Fibroblast of skin of back (primary cell): ENCODE measurements at regions not wholly inside any gene's neighbourhood (a gene's known extent, or its start where the extent isn't known, plus 50 kb on each side); places are given as distances from the start of the nearest gene placed in this dataset.

Experiments
- DNase-seq: peaks from one replicate; pipeline ENCODE4 v3.0.0-alpha.2; 2013

GRCh38 chr16:80071964-80072456 is 468.8 kb upstream of the DYNLRB2 start:
- no peak for DNase-seq

GRCh38 chr16:80066805-80067580 is 466.5 kb upstream of the MAF start:
- no peak for DNase-seq

DNA sequence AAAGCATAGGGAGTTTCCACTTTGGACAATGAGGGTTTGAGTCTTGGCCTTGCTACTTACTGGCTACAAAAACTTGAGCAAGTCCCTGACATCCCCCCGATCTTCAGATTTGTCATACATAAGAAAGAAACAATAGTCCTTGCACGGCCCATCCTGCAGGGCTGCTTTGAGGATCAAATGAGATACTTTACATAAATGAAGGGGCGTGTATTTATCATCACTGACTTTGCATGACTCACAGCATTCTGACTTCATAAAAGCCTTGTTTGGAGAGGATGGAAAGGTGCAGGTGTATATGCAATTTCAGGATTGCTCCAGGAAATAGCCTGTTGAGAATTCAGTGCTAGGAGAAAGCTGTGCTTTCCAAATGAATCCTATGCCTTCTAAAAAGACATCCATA is 465.0 kb upstream of the MAF start:
- DNase-seq = no peak

DNA sequence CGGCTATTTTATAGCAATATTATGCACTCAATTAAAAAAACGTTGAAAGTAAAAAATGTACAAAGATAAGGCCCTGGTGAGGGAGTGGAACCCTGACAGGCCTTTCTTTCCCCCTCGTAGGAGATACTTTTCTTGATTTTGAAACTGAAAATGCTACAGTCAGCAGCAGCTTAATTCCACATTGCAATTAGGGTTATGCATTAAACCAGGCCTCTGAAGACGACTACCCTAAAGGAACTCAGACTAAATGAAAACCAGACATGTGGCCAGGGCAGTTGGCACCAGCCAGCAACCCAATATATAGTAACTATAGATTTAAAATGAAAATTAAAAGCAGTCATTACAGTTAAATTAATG is 463.2 kb upstream of the MAF start:
- DNase-seq = no peak

- DNase-seq = peak; percentile 79
These were observed 462.6 kb upstream of the MAF start for GRCh38 chr16:80063031-80063712.

DNA sequence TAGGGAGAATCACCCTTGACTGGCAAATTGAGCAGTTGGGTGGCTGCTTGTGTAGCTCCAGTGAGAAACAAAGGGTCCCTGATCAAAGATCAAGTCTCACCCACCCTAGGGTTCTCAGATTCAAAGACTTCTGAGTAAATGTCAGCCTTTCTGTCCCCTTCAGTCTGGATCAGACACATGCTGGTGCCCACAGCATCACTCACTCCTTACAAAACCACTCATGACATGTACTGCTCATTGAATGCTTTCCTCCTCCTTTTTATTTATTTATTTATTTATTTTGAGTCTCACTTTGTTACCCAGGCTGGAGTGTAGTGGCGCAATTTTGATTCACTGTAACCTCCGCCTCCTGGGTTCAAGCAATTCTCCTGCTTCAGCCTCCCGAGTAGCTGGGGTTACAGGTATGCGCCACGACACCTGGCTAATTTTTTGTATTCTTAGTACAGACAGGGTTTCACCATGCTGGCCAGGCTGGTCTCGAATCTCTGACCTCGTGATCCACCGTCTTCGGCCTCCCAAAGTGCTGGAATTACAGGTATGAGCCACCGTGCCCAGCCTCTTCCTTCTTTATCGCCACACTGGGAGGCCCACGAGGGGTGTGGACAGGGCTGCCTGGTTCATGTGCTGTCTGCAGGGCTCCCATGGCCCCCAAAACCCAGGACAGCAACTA is 462.0 kb upstream of the MAF start:
- DNase-seq = no peak

DNA sequence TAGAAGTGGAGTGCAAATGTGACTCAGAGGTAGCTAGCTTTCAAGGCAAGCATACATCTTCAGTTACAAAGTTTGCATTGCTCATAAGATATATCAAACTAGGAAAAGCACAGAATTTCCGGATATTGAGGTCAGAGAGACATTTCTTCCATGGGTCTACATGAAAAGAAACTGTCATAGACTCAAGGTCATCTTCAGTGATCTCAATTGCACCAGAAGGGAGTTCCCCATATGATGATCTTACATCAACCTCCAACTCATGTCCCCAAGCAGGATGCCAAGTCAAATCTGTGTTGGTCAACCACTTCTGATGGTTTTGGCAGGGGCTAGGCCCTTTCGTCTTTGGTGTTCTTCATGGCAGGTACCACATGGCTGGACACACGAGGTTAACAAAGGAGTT is 459.9 kb upstream of the MAF start:
- no peak for DNase-seq

- no peak for DNase-seq
These were observed 459.3 kb upstream of the MAF start for GRCh38 chr16:80059836-80060235.

- DNase-seq = peak; percentile 11
These were observed 457.7 kb upstream of the MAF start for GRCh38 chr16:80058214-80058613.

GRCh38 chr16:80056324-80056723 is 455.8 kb upstream of the MAF start:
- peak; percentile 70 for DNase-seq

DNA sequence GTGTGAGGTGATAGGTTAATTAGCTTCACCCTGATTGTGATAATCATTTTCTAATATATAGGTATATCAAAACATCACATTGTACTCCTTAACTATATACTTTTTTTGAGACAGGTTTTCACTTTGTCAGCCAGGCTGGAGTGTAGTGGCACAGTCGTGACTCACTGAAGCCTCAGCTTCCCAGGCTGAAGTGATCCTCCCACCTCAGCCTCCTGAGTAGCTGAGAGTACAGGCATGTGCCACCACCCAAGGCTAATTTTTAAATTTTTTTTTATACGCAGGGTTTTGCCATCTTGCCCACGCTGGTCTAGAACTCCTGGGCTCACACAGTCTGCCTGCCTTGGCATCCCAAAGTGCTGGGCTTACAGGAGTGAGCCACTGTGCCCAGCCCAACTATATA is 455.3 kb upstream of the MAF start:
- no peak for DNase-seq

DNA sequence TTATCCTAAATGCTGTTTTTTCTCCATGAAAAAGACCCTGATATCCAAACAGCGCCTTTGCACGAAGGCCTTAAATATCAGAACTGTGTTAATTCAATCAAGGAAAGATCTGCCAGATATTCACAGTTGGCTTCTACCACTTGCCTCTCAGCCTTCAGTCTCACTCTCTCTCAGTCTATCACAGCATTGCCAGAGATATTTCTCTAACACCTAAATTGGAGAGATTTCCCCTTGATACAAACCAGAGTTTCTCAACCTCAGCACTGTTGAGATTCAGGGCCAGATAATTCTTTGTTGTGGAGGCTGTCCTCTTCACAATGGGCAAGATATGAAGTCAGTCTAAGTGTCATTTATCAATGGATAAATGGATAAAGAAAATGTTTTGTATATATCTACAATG is 454.1 kb upstream of the MAF start:
- no peak for DNase-seq

- no peak for DNase-seq
These were observed 450.5 kb upstream of the MAF start for GRCh38 chr16:80051040-80051439.

- no peak for DNase-seq
These were observed 447.7 kb upstream of the MAF start for GRCh38 chr16:80048250-80048649.

DNA sequence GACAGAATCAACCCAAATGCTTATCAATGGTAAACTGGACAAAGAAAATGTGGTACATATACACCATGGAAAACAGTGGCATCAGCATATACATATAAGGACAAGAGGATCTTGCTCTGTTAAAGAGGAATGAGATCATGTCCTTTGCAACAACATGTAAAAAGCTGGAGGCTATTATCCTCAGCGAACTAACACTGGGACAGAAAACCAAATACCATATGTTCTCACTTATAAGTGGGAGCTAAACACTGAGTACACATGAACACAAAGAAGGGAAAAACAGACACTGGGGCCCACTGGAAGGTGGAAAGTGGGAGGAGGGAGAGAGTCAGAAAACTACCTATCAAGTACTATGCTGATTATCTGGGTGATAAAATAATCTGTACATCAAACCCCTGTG is 447.3 kb upstream of the MAF start:
- DNase-seq = peak; percentile 61

DNA sequence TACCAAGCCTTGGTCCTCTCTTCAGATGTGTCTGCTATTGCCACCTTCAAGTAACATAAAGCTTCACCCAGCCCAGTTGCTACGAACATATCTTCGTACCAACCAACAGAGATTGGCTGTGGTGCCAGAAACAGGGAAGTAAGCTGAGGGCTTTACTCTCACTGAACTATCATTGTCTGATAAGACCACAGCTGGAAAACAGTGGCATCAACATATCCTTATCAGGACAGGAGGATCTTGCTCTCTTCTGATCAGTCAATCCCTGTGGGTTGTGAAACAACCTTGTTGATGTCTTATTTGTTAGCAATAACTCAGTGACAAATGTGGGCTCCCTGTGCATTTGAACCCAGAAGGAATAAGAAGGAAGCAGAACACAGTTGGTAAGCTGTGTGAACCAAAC is 446.3 kb upstream of the MAF start:
- no peak for DNase-seq

- DNase-seq = no peak
These were observed 445.7 kb upstream of the MAF start for GRCh38 chr16:80046261-80046660.

- no peak for DNase-seq
These were observed 445.3 kb upstream of the MAF start for GRCh38 chr16:80045861-80046260.

- DNase-seq = no peak
These were observed 440.9 kb upstream of the MAF start for GRCh38 chr16:80041410-80041809.

DNA sequence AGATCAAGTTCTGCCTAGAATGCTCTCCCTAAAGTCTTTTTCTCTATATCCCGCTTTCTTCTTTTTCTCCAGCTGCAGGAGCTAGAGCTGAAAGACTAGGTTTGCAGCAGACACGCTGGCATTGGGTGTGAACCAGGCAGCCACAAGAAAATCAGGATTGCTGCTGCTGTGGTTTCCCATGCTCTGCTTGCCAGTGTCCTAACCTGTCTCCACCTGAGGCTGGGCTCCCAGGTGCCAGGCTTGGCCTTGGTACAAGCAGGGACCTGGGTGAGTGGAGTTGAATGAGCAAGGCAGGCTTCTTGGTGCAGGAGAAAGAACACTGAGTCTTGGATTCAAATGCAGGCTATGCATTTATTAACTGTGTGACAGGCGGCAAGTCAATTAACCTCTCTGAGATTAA is 440.3 kb upstream of the MAF start:
- DNase-seq = no peak

GRCh38 chr16:80040413-80040812 is 439.9 kb upstream of the MAF start:
- DNase-seq = no peak

DNA sequence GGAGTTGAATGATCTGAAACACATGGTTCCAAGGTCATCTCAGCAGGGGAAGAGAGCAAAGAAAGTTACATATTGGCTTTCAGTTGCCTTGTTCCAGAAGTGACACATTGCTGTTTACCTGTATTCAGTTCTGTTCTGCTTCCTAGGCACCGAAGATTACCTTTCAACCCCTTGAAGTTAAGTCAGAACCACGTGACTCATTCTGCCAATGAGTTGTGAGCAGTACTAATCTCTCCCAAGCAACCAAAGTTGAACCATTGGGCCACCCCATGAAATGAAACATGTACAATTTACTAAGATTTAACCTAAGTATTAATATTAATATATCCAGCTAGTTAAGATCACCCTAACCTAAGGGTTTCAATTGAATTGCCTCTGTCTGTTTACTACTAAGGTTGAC is 439.2 kb upstream of the MAF start:
- no peak for DNase-seq

DNA sequence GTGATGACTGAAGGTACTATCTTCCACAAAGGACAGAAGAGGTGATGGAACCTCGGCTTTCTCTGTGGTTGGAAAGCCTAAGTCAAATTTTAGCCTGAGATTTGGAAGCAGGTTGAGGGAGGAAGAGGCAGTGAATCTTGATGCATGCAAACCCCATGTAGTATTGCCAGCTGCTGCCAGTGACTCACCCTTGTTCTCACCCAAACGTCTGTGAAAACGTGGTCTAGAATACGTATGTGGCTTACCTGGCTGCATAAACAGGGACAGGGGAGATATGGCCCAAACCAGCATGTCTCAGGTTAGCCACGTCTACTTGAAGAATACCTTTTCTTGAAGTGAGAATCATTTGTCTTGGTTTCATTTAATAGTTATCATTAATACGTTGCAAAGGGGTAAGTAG is 438.0 kb upstream of the MAF start:
- no peak for DNase-seq
